ENCODE measurements at regions not wholly inside any gene's neighbourhood (a gene's known extent, or its start where the extent isn't known, plus 50 kb on each side); places are given as distances from the start of the nearest gene placed in this dataset.
A peak's percentile ranks its signal among the peaks of the same experiment; 100 is the strongest.

GRCh38 chr2:24421668-24422067 is 61.3 kb upstream of the ITSN2 start:
- in situ Hi-C loops (cut with HindIII; ENCODE audit: low pct_unique_long_range_greater_than_20kb, low sequenced_read_pairs): no loop called here
- H3K27ac ChIP-seq (ENCODE audit: low read length): no peak overlapping the region
- intact Hi-C loops (cut with micrococcal nuclease; ENCODE audit: unreplicated experiment): no loop called here
- ChIA-PET POLR2A (no interaction called here), CTCF (no interaction called here)
- H3K4me3 ChIP-seq (ENCODE audit: low read depth in 2 of 2, low read length in 2 of 2): no peak overlapping the region
- TF ChIP-seq REST (IDR thresholded peaks at IDR 0.05; ENCODE audit: insufficient read depth in 1 of 2, low read depth in 2 of 2, low read length in 1 of 2) (no peak), POLR2AphosphoS5 (IDR thresholded peaks at IDR 0.05; ENCODE audit: low read depth, low read length) (no peak), TCF7L2 (IDR thresholded peaks at IDR 0.05; ENCODE audit: low read depth, low read length) (no peak), CTCF (IDR thresholded peaks at IDR 0.05) (peak; percentile 68), SIN3A (IDR thresholded peaks at IDR 0.05; ENCODE audit: borderline replicate concordance, insufficient read depth, low read depth, low read length) (no peak)
- no peaks in the 10 kb centered on the region for H3K36me3 ChIP-seq (ENCODE audit: control insufficient read depth, insufficient read depth, low read length)
- 0 out of 2 replicates have a peak, but pooled peaks cover 7% of the 10 kb centered on the region for H3K9me3 ChIP-seq (ENCODE audit: control insufficient read depth, insufficient read depth, low read depth, low read length)
- H3K27me3 ChIP-seq (ENCODE audit: control insufficient read depth, insufficient read depth, low read length): no peaks in the 10 kb centered on the region
- no TSS peak for BruUV-seq (replicated peaks)
- DNase-seq (ENCODE audit: low read depth, low spot score) (no peak), ATAC-seq (peak; percentile 85)
- no peaks in the 10 kb centered on the region for H3K4me1 ChIP-seq (ENCODE audit: control insufficient read depth, insufficient read depth, low read length)

- H3K27ac ChIP-seq (ENCODE audit: low read length): no peak overlapping the region
- H3K9me3 ChIP-seq (ENCODE audit: control insufficient read depth, insufficient read depth, low read depth, low read length): 0 out of 2 replicates have a peak, but pooled peaks cover 7% of the 10 kb centered on the region
- H3K4me1 ChIP-seq (ENCODE audit: control insufficient read depth, insufficient read depth, low read length): no peaks in the 10 kb centered on the region
- DNase-seq (ENCODE audit: low read depth, low spot score): no peak
- TF ChIP-seq REST (IDR thresholded peaks at IDR 0.05; ENCODE audit: insufficient read depth in 1 of 2, low read depth in 2 of 2, low read length in 1 of 2): no peak
- no peak for TF ChIP-seq SIN3A (IDR thresholded peaks at IDR 0.05; ENCODE audit: borderline replicate concordance, insufficient read depth, low read depth, low read length)
- TF ChIP-seq CTCF (IDR thresholded peaks at IDR 0.05): no peak
- TF ChIP-seq POLR2AphosphoS5 (IDR thresholded peaks at IDR 0.05; ENCODE audit: low read depth, low read length): no peak
- TF ChIP-seq TCF7L2 (IDR thresholded peaks at IDR 0.05; ENCODE audit: low read depth, low read length): no peak
- no peaks in the 10 kb centered on the region for H3K36me3 ChIP-seq (ENCODE audit: control insufficient read depth, insufficient read depth, low read length)
- no peak for ATAC-seq
- BruUV-seq (replicated peaks): no TSS peak
- in situ Hi-C loops (cut with HindIII; ENCODE audit: low pct_unique_long_range_greater_than_20kb, low sequenced_read_pairs) (no loop called here), intact Hi-C loops (cut with micrococcal nuclease; ENCODE audit: unreplicated experiment) (no loop called here)
- CTCF ChIA-PET: no interaction called here
- POLR2A ChIA-PET: no interaction called here
- no peaks in the 10 kb centered on the region for H3K27me3 ChIP-seq (ENCODE audit: control insufficient read depth, insufficient read depth, low read length)
- no peak overlapping the region for H3K4me3 ChIP-seq (ENCODE audit: low read depth in 2 of 2, low read length in 2 of 2)
These were observed 60.0 kb upstream of the ITSN2 start for GRCh38 chr2:24420373-24420772.
